GM12878 (cell line): ENCODE measurements at regions not wholly inside any gene's neighbourhood (a gene's known extent, or its start where the extent isn't known, plus 50 kb on each side); places are given as distances from the start of the nearest gene placed in this dataset.

Experiments used
- EZH2 ChIP-seq: IDR thresholded peaks from 2 replicates; pipeline ENCODE4 v1.6.1; 2012; ENCODE audit warnings: low read depth, mild to moderate bottlenecking, control low read depth, inconsistent platforms, low read length, borderline replicate concordance; ENCODE audit not compliant: control insufficient read depth
- KDM1A ChIP-seq: fragments of 200-600 bp; sonication (generic); IDR thresholded peaks from 2 replicates; pipeline ENCODE4 v1.6.1; 2016; ENCODE audit warnings: borderline replicate concordance
- POLR2A ChIP-seq: IDR thresholded peaks from 2 replicates; pipeline ENCODE4 v1.6.1; 2011; ENCODE audit warnings: low read depth, mild to moderate bottlenecking, low read length
- POLR2AphosphoS5 ChIP-seq: IDR thresholded peaks from 2 replicates; pipeline ENCODE4 v1.6.1; 2011; ENCODE audit warnings: mild to moderate bottlenecking, low read length, inconsistent platforms
- RAD21 ChIP-seq: IDR thresholded peaks from 2 replicates; pipeline ENCODE4 v1.6.1; 2011; ENCODE audit warnings: mild to moderate bottlenecking, low read depth, low read length, moderate library complexity; ENCODE audit not compliant: insufficient read depth
- SIN3A ChIP-seq: IDR thresholded peaks from 2 replicates; pipeline ENCODE4 v1.6.1; 2012; ENCODE audit warnings: low read depth, low read length, improper control_type of control experiment
- SIX5 ChIP-seq: IDR thresholded peaks from 2 replicates; pipeline ENCODE4 v1.6.1; 2011; ENCODE audit warnings: mild to moderate bottlenecking, low read depth, low read length, moderate library complexity; ENCODE audit not compliant: severe bottlenecking
- TAF1 ChIP-seq: IDR thresholded peaks from 2 replicates; pipeline ENCODE4 v1.6.1; 2011; ENCODE audit warnings: mild to moderate bottlenecking, low read depth, low read length, borderline replicate concordance
- TF ChIP-seq, protein P1 (sequence below): fragments of 150-350 bp; IDR thresholded peaks from 2 replicates; pipeline ENCODE4 v1.6.1; 2016; ENCODE audit warnings: low read depth, low read length
- TF ChIP-seq, protein P2 (sequence below): IDR thresholded peaks from 2 replicates; pipeline ENCODE4 v1.6.1; 2012; ENCODE audit warnings: low read depth, low read length, improper control_type of control experiment
- TF ChIP-seq, protein P3 (sequence below): IDR thresholded peaks from 2 replicates; pipeline ENCODE4 v1.6.1; 2012; ENCODE audit warnings: mild to moderate bottlenecking, low read depth, low read length
- TF ChIP-seq, protein P4 (sequence below), 3 experiments: IDR thresholded peaks in 2 of 3; conservative IDR thresholded peaks in 1 of 3; 2 replicates each; pipeline ENCODE4 v1.5.1; 2011; ENCODE audit warnings: low read depth in 3 of 3, low read length in 3 of 3, mild to moderate bottlenecking in 3 of 3, control low read depth in 2 of 3, moderate library complexity in 2 of 3, inconsistent platforms in 1 of 3, mixed read lengths in 1 of 3; ENCODE audit not compliant: control insufficient read depth in 2 of 3, insufficient read depth in 1 of 3; ENCODE audit errors: extremely low read depth in 1 of 3
- TF ChIP-seq, protein P5 (sequence below): IDR thresholded peaks from 2 replicates; pipeline ENCODE4 v1.6.1; 2012; ENCODE audit warnings: low read depth, low read length, improper control_type of control experiment

DNA sequence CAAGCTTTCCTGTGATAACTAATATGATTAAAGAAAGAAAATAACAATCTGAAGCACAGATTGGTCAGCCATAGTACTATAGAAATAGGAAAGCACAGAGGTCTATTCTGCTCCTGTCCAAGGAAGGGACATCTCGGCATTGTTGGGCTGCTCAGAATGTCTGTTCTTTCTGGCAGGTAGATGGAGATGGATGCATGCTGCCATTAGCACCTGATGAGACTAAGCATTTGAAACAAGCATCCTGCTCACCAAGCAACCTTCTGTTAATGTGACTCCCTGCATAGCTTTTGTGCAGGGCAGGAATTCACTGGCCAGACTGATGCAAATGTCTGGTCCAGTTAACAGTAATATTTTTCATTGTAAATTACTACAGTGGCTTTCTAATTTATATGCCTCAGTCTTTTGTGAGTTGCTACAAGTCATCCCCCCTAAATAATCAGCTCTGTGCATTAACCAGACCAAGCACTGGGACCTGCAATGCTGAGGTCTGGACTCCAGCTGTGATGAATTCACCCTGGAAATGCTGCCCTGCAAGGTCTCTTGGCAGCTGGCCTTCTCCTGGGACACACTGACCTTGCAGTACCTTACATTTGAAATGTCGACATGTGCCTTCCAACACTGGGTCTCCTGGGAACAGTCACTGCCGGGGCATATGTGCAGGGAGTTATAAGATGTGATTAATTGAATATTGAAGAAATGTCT lies 1123.7 kb downstream of the IGSF11 start:
- TF ChIP-seq RAD21 = no peak
- TF ChIP-seq, protein P1, sequence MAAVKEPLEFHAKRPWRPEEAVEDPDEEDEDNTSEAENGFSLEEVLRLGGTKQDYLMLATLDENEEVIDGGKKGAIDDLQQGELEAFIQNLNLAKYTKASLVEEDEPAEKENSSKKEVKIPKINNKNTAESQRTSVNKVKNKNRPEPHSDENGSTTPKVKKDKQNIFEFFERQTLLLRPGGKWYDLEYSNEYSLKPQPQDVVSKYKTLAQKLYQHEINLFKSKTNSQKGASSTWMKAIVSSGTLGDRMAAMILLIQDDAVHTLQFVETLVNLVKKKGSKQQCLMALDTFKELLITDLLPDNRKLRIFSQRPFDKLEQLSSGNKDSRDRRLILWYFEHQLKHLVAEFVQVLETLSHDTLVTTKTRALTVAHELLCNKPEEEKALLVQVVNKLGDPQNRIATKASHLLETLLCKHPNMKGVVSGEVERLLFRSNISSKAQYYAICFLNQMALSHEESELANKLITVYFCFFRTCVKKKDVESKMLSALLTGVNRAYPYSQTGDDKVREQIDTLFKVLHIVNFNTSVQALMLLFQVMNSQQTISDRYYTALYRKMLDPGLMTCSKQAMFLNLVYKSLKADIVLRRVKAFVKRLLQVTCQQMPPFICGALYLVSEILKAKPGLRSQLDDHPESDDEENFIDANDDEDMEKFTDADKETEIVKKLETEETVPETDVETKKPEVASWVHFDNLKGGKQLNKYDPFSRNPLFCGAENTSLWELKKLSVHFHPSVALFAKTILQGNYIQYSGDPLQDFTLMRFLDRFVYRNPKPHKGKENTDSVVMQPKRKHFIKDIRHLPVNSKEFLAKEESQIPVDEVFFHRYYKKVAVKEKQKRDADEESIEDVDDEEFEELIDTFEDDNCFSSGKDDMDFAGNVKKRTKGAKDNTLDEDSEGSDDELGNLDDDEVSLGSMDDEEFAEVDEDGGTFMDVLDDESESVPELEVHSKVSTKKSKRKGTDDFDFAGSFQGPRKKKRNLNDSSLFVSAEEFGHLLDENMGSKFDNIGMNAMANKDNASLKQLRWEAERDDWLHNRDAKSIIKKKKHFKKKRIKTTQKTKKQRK = no peak
- TF ChIP-seq TAF1 = no peak
- TF ChIP-seq, protein P2, sequence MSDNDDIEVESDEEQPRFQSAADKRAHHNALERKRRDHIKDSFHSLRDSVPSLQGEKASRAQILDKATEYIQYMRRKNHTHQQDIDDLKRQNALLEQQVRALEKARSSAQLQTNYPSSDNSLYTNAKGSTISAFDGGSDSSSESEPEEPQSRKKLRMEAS = no peak
- TF ChIP-seq, protein P3, sequence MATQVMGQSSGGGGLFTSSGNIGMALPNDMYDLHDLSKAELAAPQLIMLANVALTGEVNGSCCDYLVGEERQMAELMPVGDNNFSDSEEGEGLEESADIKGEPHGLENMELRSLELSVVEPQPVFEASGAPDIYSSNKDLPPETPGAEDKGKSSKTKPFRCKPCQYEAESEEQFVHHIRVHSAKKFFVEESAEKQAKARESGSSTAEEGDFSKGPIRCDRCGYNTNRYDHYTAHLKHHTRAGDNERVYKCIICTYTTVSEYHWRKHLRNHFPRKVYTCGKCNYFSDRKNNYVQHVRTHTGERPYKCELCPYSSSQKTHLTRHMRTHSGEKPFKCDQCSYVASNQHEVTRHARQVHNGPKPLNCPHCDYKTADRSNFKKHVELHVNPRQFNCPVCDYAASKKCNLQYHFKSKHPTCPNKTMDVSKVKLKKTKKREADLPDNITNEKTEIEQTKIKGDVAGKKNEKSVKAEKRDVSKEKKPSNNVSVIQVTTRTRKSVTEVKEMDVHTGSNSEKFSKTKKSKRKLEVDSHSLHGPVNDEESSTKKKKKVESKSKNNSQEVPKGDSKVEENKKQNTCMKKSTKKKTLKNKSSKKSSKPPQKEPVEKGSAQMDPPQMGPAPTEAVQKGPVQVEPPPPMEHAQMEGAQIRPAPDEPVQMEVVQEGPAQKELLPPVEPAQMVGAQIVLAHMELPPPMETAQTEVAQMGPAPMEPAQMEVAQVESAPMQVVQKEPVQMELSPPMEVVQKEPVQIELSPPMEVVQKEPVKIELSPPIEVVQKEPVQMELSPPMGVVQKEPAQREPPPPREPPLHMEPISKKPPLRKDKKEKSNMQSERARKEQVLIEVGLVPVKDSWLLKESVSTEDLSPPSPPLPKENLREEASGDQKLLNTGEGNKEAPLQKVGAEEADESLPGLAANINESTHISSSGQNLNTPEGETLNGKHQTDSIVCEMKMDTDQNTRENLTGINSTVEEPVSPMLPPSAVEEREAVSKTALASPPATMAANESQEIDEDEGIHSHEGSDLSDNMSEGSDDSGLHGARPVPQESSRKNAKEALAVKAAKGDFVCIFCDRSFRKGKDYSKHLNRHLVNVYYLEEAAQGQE = no peak
- no peak for TF ChIP-seq KDM1A
- TF ChIP-seq POLR2A = no peak
- TF ChIP-seq SIN3A = no peak
- TF ChIP-seq POLR2AphosphoS5 = no peak
- TF ChIP-seq, protein P4, sequence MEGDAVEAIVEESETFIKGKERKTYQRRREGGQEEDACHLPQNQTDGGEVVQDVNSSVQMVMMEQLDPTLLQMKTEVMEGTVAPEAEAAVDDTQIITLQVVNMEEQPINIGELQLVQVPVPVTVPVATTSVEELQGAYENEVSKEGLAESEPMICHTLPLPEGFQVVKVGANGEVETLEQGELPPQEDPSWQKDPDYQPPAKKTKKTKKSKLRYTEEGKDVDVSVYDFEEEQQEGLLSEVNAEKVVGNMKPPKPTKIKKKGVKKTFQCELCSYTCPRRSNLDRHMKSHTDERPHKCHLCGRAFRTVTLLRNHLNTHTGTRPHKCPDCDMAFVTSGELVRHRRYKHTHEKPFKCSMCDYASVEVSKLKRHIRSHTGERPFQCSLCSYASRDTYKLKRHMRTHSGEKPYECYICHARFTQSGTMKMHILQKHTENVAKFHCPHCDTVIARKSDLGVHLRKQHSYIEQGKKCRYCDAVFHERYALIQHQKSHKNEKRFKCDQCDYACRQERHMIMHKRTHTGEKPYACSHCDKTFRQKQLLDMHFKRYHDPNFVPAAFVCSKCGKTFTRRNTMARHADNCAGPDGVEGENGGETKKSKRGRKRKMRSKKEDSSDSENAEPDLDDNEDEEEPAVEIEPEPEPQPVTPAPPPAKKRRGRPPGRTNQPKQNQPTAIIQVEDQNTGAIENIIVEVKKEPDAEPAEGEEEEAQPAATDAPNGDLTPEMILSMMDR (IDR thresholded peaks at IDR 0.05 in 2 of 3, conservative IDR thresholded peaks at IDR 0.05 in 1 of 3; ENCODE audit: control insufficient read depth in 2 of 3, extremely low read depth in 1 of 3, insufficient read depth in 1 of 3, low read depth in 3 of 3, low read length in 3 of 3) = no peak
- TF ChIP-seq, protein P5, sequence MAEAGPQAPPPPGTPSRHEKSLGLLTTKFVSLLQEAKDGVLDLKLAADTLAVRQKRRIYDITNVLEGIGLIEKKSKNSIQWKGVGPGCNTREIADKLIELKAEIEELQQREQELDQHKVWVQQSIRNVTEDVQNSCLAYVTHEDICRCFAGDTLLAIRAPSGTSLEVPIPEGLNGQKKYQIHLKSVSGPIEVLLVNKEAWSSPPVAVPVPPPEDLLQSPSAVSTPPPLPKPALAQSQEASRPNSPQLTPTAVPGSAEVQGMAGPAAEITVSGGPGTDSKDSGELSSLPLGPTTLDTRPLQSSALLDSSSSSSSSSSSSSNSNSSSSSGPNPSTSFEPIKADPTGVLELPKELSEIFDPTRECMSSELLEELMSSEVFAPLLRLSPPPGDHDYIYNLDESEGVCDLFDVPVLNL = no peak
- TF ChIP-seq SIX5 = no peak
- TF ChIP-seq EZH2 = no peak
